DOHH2 (cell line): ENCODE measurements at regions not wholly inside any gene's neighbourhood (a gene's known extent, or its start where the extent isn't known, plus 50 kb on each side); places are given as distances from the start of the nearest gene placed in this dataset.

Experiments used
- H3F3A ChIP-seq: fragments of 200-600 bp; sonication (generic), shearing (Covaris generic); 2 replicates; pipeline ENCODE4 v1.6.0; 2016; ENCODE audit warnings: antibody characterized with exemption, mild to moderate bottlenecking; ENCODE audit not compliant: control insufficient read depth, insufficient read depth
- H3K27ac ChIP-seq: fragments of 200-600 bp; sonication (generic); 2 replicates; pipeline ENCODE4 v1.5.1; 2014; ENCODE audit warnings: low read depth, mild to moderate bottlenecking, low read length, moderate library complexity
- H3K27me3 ChIP-seq: fragments of 200-600 bp; sonication (generic); 2 replicates; pipeline ENCODE4 v1.6.1; 2014; ENCODE audit warnings: mild to moderate bottlenecking, low read length, mixed read lengths; ENCODE audit not compliant: control insufficient read depth
- H3K36me3 ChIP-seq: fragments of 200-600 bp; sonication (generic); 2 replicates; pipeline ENCODE4 v1.6.1; 2014; ENCODE audit warnings: mild to moderate bottlenecking, low read length, moderate library complexity, mixed read lengths; ENCODE audit not compliant: control insufficient read depth
- H3K4me1 ChIP-seq: fragments of 200-600 bp; sonication (generic); 2 replicates; pipeline ENCODE4 v1.6.1; 2014; ENCODE audit warnings: mild to moderate bottlenecking, low read length, mixed read lengths; ENCODE audit not compliant: control insufficient read depth
- H3K4me2 ChIP-seq: fragments of 200-600 bp; sonication (generic); 2 replicates; pipeline ENCODE4 v1.6.0; 2014; ENCODE audit warnings: mild to moderate bottlenecking, low read length, moderate library complexity
- H3K4me3 ChIP-seq: fragments of 200-600 bp; sonication (generic); 2 replicates; pipeline ENCODE4 v1.5.1; 2014; ENCODE audit warnings: mild to moderate bottlenecking, low read length, mixed read lengths
- H3K79me2 ChIP-seq: fragments of 200-600 bp; sonication (generic); 2 replicates; pipeline ENCODE4 v1.6.1; 2014; ENCODE audit warnings: mild to moderate bottlenecking, low read length, mixed read lengths; ENCODE audit not compliant: control insufficient read depth
- H3K9me2 ChIP-seq: fragments of 200-600 bp; sonication (generic); replicated peaks from 2 replicates; pipeline ENCODE4 v1.6.1; 2014; ENCODE audit warnings: mild to moderate bottlenecking, low read length, mixed read lengths; ENCODE audit not compliant: control insufficient read depth
- H3K9me3 ChIP-seq: fragments of 200-600 bp; sonication (generic); 2 replicates; pipeline ENCODE4 v1.6.1; 2014; ENCODE audit warnings: antibody characterized with exemption, low read length, mixed read lengths; ENCODE audit not compliant: control insufficient read depth, insufficient read depth
- H4K20me1 ChIP-seq: fragments of 200-600 bp; sonication (generic); 2 replicates; pipeline ENCODE4 v1.6.0; 2014; ENCODE audit warnings: low read depth, mild to moderate bottlenecking, antibody characterized with exemption, low read length, moderate library complexity; ENCODE audit not compliant: control insufficient read depth, insufficient read depth
- EZH2phosphoT487 ChIP-seq: fragments of 200-600 bp; sonication (generic); IDR thresholded peaks from 2 replicates; pipeline ENCODE4 v1.6.1; 2017; ENCODE audit warnings: borderline replicate concordance, mild to moderate bottlenecking, antibody characterized with exemption, low read length, moderate library complexity, mixed read lengths
- TF ChIP-seq, protein P1 (sequence below): fragments of 200-600 bp; sonication (generic); IDR thresholded peaks from one replicate; pipeline ENCODE4 v1.5.1; 2014; ENCODE audit warnings: antibody characterized with exemption, mild to moderate bottlenecking, low read depth, low read length; ENCODE audit not compliant: poor library complexity, severe bottlenecking

DNA sequence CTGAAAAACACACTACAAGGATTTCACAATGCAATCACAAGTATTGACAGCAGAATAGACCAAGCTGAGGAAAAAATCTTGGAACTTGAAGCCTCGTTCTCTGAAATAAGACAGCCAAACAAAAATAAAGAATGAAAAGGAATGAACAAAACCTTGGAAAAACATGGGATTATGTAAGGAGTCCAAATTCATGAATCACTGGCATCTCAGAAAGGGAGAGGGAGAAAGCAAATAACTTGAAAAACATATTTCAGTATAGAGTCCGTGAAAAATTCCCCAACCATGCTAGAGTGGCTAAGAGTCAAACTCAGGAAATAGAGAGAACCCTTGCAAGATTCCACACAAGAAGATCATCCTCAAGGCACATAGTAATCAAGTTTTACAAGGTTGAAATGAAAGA is 178.5 kb upstream of the CTSO start:
- no peak for TF ChIP-seq EZH2phosphoT487
- TF ChIP-seq, protein P1, sequence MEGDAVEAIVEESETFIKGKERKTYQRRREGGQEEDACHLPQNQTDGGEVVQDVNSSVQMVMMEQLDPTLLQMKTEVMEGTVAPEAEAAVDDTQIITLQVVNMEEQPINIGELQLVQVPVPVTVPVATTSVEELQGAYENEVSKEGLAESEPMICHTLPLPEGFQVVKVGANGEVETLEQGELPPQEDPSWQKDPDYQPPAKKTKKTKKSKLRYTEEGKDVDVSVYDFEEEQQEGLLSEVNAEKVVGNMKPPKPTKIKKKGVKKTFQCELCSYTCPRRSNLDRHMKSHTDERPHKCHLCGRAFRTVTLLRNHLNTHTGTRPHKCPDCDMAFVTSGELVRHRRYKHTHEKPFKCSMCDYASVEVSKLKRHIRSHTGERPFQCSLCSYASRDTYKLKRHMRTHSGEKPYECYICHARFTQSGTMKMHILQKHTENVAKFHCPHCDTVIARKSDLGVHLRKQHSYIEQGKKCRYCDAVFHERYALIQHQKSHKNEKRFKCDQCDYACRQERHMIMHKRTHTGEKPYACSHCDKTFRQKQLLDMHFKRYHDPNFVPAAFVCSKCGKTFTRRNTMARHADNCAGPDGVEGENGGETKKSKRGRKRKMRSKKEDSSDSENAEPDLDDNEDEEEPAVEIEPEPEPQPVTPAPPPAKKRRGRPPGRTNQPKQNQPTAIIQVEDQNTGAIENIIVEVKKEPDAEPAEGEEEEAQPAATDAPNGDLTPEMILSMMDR, result no peak
- no peak overlapping the region for H3K4me2 ChIP-seq
- H3K36me3 ChIP-seq, result no peaks in the 10 kb centered on the region
- no peaks in the 10 kb centered on the region for H3K27me3 ChIP-seq
- no peak overlapping the region for H3K4me3 ChIP-seq
- H3K4me1 ChIP-seq, result no peaks in the 10 kb centered on the region
- H3K27ac ChIP-seq, result no peak overlapping the region
- H4K20me1 ChIP-seq, result no peaks in the 10 kb centered on the region
- no peaks in the 10 kb centered on the region for H3F3A ChIP-seq
- no peaks in the 10 kb centered on the region for H3K9me3 ChIP-seq
- H3K79me2 ChIP-seq, result no peaks in the 10 kb centered on the region
- H3K9me2 ChIP-seq, result no peaks in the 10 kb centered on the region

DNA sequence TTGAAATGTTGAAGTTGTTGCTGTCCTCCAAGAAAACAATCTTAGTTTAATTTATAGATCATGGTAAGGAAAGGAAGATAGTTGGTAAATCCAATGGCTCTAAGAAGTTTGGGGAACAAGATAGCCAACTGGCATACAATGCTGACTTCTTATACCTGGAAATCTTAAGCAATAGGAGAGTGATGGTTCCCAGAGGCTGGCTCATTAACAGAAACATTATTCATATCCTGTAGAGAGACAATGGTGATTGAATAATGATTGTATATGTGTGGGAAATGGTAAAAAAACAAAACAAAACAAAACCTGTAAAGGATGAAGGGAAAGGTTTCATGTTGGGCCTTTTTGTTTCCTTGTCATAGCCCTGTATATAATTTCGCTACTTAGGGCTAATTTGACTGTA is 174.9 kb upstream of the CTSO start:
- Histone ChIP-seq H3K4me3 (no peak overlapping the region), H4K20me1 (no peaks in the 10 kb centered on the region), H3K9me3 (no peaks in the 10 kb centered on the region), H3K4me2 (no peak overlapping the region), H3K36me3 (no peaks in the 10 kb centered on the region), H3K9me2 (no peaks in the 10 kb centered on the region), H3K27ac (no peak overlapping the region), H3F3A (no peaks in the 10 kb centered on the region), H3K27me3 (no peaks in the 10 kb centered on the region), H3K79me2 (no peaks in the 10 kb centered on the region), H3K4me1 (no peaks in the 10 kb centered on the region)
- TF ChIP-seq, protein P1, result no peak
- TF ChIP-seq EZH2phosphoT487, result no peak

DNA sequence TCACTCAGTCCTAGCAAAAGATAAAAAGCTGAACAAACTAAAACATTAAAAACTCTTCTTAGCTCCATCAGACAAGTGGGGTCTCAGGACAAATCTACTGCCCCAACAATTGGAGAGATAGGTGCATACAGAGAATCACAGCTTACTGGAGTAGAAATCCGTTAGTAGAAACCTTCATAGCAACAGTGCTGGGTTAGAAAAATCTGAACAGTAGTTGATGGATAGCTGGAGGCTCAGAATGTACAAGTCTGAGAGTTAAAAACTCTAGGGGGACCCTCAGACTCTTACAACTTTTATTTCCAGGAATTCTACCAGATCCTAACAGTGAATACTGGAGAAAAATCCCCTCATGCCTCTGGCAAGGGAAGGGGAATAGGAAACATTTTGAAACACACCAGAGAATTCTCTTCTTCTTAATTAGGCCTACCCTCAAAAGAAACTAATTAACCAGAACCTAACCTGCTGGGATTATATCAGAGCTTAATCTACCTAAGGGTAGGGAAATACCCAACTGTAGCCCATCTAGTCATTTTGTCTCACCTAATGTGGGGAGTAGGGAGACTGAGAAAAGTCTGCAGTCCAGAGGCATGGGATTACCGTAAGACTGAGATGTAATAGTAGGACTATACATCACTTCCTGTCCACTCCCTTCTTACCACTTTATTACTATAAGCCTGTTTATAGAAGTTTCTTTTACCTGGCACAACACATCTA is 165.0 kb upstream of the CTSO start:
- H3K27me3 ChIP-seq, result no peaks in the 10 kb centered on the region
- H3K9me2 ChIP-seq, result no peaks in the 10 kb centered on the region
- H3K27ac ChIP-seq, result no peak overlapping the region
- no peak for TF ChIP-seq EZH2phosphoT487
- TF ChIP-seq, protein P1, result no peak
- H3K9me3 ChIP-seq, result no peaks in the 10 kb centered on the region
- H3K4me2 ChIP-seq, result no peak overlapping the region
- no peaks in the 10 kb centered on the region for H3F3A ChIP-seq
- no peak overlapping the region for H3K4me3 ChIP-seq
- no peaks in the 10 kb centered on the region for H3K36me3 ChIP-seq
- no peaks in the 10 kb centered on the region for H3K4me1 ChIP-seq
- H4K20me1 ChIP-seq, result no peaks in the 10 kb centered on the region
- no peaks in the 10 kb centered on the region for H3K79me2 ChIP-seq
